HL-60 (cell line): ENCODE measurements at regions not wholly inside any gene's neighbourhood (a gene's known extent, or its start where the extent isn't known, plus 50 kb on each side); places are given as distances from the start of the nearest gene placed in this dataset.

Source experiments
- POLR2AphosphoS5 ChIP-seq: IDR thresholded peaks from 2 replicates; pipeline ENCODE4 v1.6.1; 2012; ENCODE audit warnings: low read depth
- TF ChIP-seq, protein P1 (sequence below): IDR thresholded peaks from one replicate; pipeline ENCODE4 v1.5.1; 2011; ENCODE audit warnings: low read length, control low read depth, inconsistent platforms; ENCODE audit not compliant: insufficient read depth
- TF ChIP-seq, protein P2 (sequence below): IDR thresholded peaks from 2 replicates; pipeline ENCODE4 v1.6.1; 2012; ENCODE audit warnings: low read depth; ENCODE audit not compliant: insufficient replicate concordance

GRCh38 chr14:39897657-39898056 is 465.4 kb upstream of the FBXO33 start:
- TF ChIP-seq, protein P1, sequence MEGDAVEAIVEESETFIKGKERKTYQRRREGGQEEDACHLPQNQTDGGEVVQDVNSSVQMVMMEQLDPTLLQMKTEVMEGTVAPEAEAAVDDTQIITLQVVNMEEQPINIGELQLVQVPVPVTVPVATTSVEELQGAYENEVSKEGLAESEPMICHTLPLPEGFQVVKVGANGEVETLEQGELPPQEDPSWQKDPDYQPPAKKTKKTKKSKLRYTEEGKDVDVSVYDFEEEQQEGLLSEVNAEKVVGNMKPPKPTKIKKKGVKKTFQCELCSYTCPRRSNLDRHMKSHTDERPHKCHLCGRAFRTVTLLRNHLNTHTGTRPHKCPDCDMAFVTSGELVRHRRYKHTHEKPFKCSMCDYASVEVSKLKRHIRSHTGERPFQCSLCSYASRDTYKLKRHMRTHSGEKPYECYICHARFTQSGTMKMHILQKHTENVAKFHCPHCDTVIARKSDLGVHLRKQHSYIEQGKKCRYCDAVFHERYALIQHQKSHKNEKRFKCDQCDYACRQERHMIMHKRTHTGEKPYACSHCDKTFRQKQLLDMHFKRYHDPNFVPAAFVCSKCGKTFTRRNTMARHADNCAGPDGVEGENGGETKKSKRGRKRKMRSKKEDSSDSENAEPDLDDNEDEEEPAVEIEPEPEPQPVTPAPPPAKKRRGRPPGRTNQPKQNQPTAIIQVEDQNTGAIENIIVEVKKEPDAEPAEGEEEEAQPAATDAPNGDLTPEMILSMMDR = no peak
- no peak for TF ChIP-seq POLR2AphosphoS5
- TF ChIP-seq, protein P2, sequence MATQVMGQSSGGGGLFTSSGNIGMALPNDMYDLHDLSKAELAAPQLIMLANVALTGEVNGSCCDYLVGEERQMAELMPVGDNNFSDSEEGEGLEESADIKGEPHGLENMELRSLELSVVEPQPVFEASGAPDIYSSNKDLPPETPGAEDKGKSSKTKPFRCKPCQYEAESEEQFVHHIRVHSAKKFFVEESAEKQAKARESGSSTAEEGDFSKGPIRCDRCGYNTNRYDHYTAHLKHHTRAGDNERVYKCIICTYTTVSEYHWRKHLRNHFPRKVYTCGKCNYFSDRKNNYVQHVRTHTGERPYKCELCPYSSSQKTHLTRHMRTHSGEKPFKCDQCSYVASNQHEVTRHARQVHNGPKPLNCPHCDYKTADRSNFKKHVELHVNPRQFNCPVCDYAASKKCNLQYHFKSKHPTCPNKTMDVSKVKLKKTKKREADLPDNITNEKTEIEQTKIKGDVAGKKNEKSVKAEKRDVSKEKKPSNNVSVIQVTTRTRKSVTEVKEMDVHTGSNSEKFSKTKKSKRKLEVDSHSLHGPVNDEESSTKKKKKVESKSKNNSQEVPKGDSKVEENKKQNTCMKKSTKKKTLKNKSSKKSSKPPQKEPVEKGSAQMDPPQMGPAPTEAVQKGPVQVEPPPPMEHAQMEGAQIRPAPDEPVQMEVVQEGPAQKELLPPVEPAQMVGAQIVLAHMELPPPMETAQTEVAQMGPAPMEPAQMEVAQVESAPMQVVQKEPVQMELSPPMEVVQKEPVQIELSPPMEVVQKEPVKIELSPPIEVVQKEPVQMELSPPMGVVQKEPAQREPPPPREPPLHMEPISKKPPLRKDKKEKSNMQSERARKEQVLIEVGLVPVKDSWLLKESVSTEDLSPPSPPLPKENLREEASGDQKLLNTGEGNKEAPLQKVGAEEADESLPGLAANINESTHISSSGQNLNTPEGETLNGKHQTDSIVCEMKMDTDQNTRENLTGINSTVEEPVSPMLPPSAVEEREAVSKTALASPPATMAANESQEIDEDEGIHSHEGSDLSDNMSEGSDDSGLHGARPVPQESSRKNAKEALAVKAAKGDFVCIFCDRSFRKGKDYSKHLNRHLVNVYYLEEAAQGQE = no peak
